K562 (cell line): ENCODE measurements at regions not wholly inside any gene's neighbourhood (a gene's known extent, or its start where the extent isn't known, plus 50 kb on each side); places are given as distances from the start of the nearest gene placed in this dataset.

Experiments
- ATAC-seq: fragments of 200-7000 bp; cut with Tn5 transposase; 3 replicates; pipeline ENCODE4 v1.9.1; 2020; ENCODE audit warnings: moderate library complexity
- BruUV-seq: library from RNA; stranded (reverse); fragments of 400-500 nt; replicated peaks from 2 replicates; lab custom pipeline; 2021; lab: Mats Ljungman, UMichigan
- CTCF ChIA-PET: fragments of 300-600 bp; formaldehyde crosslinking; extraction: SDS; loops from one replicate; lab custom pipeline; 2021; ENCODE audit warnings: low intra/inter-chr PET ratio; lab: Yijun Ruan, JAX
- POLR2A ChIA-PET: fragments of 300-600, 350-650 bp; sonication (Branson Sonifier 250); formaldehyde crosslinking; extraction: SDS; loops from one replicate; lab custom pipeline; 2021; ENCODE audit warnings: antibody characterized with exemption, inconsistent platforms; lab: Yijun Ruan, JAX
- DNase-seq, 4 experiments: peaks; one replicate each; pipeline versions ENCODE4 v3.0.0 to v3.0.0-alpha.2; 2011 to 2018; ENCODE audit warnings: low spot score in 3 of 4, mixed read lengths in 3 of 4; ENCODE audit errors: extremely low read depth in 1 of 4
- FAIRE-seq: peaks from 2 replicates; lab custom pipeline; 2011; peaks lifted over from hg19 to GRCh38; lab: Jason Lieb, UNC
- H2AFZ ChIP-seq: 2 replicates; pipeline ENCODE4 v1.6.0; 2011; ENCODE audit warnings: low read depth, low read length, control low read depth, inconsistent platforms
- H3K27ac ChIP-seq: fragments of 200-600 bp; 3 replicates; pipeline ENCODE4 v1.8.0; 2011; ENCODE audit warnings: low read depth, mild to moderate bottlenecking, control low read depth, inconsistent platforms, low read length, moderate library complexity, mixed read lengths; ENCODE audit errors: extremely low read depth
- H3K27me3 ChIP-seq, 2 experiments: fragments of 300-600 bp in 1 of 2; 2 replicates in 1 of 2; 3 replicates in 1 of 2; pipeline versions ENCODE4 v1.6.0 to v1.8.0; 2011; ENCODE audit warnings: inconsistent platforms in 2 of 2, low read length in 2 of 2, mild to moderate bottlenecking in 1 of 2, mixed read lengths in 1 of 2, moderate library complexity in 1 of 2; ENCODE audit not compliant: control insufficient read depth in 2 of 2, insufficient read depth in 2 of 2
- H3K36me3 ChIP-seq: fragments of 300-600 bp; 3 replicates; pipeline ENCODE4 v1.8.0; 2011; ENCODE audit warnings: mild to moderate bottlenecking, low read length, inconsistent platforms; ENCODE audit not compliant: control insufficient read depth, insufficient read depth
- H3K4me1 ChIP-seq, 2 experiments: fragments of 200-600 bp in 1 of 2; replicated peaks in 1 of 2; 2 replicates in 1 of 2; 3 replicates in 1 of 2; pipeline versions ENCODE4 v1.5.1 to v1.8.0; 2011; ENCODE audit warnings: inconsistent platforms in 2 of 2, low read length in 2 of 2, mild to moderate bottlenecking in 1 of 2, mixed read lengths in 1 of 2, moderate library complexity in 1 of 2; ENCODE audit not compliant: control insufficient read depth in 2 of 2, insufficient read depth in 2 of 2
- H3K4me2 ChIP-seq: 2 replicates; pipeline ENCODE4 v1.6.1; 2011; ENCODE audit warnings: low read length, control low read depth, inconsistent platforms, mixed read lengths; ENCODE audit not compliant: insufficient read depth
- H3K4me3 ChIP-seq: fragments of 200-600 bp; sonication (generic), shearing (Covaris generic); 2 replicates; pipeline ENCODE4 v1.5.1; 2016; ENCODE audit warnings: control low read depth, inconsistent platforms
- H3K79me2 ChIP-seq: fragments of 200-600 bp; 3 replicates; pipeline ENCODE4 v1.8.0; 2011; ENCODE audit warnings: low read length, inconsistent platforms; ENCODE audit not compliant: control insufficient read depth, insufficient read depth
- H3K9ac ChIP-seq, 2 experiments: 2 replicates each; pipeline versions ENCODE4 v1.6.0 to v1.6.1; 2011; ENCODE audit warnings: low read depth in 2 of 2, low read length in 2 of 2, control low read depth in 1 of 2, inconsistent platforms in 1 of 2, mild to moderate bottlenecking in 1 of 2, mixed read lengths in 1 of 2; ENCODE audit not compliant: insufficient read depth in 1 of 2
- H3K9me1 ChIP-seq: one replicate; pipeline ENCODE4 v1.6.0; 2011; ENCODE audit warnings: inconsistent platforms, mild to moderate bottlenecking, low read length, moderate library complexity; ENCODE audit not compliant: control insufficient read depth, insufficient read depth
- H3K9me3 ChIP-seq: replicated peaks from 2 replicates; pipeline ENCODE4 v1.5.1; 2011; ENCODE audit warnings: low read depth, low read length, inconsistent platforms; ENCODE audit not compliant: control insufficient read depth, insufficient read depth
- H4K20me1 ChIP-seq: replicated peaks from 2 replicates; pipeline ENCODE4 v1.6.1; 2011; ENCODE audit warnings: low read length, inconsistent platforms, mixed read lengths; ENCODE audit not compliant: control insufficient read depth, insufficient read depth
- CBFA2T2 ChIP-seq: fragments of 450-650 bp; conservative IDR thresholded peaks from 2 replicates; pipeline ENCODE4 v1.6.1; 2017; ENCODE audit warnings: mild to moderate bottlenecking
- CBFA2T3 ChIP-seq: fragments of 450-650 bp; IDR thresholded peaks from 2 replicates; pipeline ENCODE4 v1.6.1; 2017
- FOXK2 ChIP-seq, 2 experiments: fragments of 450-650 bp; IDR thresholded peaks in 1 of 2; conservative IDR thresholded peaks in 1 of 2; 2 replicates each; pipeline ENCODE4 v1.6.1; 2016; ENCODE audit warnings: low read depth in 2 of 2, mild to moderate bottlenecking in 1 of 2
- POLR2B ChIP-seq: fragments of 450-650 bp; IDR thresholded peaks from 2 replicates; pipeline ENCODE4 v1.6.1; 2018; ENCODE audit warnings: low read depth; ENCODE audit not compliant: partially characterized antibody
- SRSF1 ChIP-seq: fragments of 200-400 bp; formaldehyde crosslinking; IDR thresholded peaks from 2 replicates; pipeline ENCODE4 v1.6.1; 2017; ENCODE audit warnings: mild to moderate bottlenecking, low read depth, low read length, moderate library complexity
- WGBS: fragments of 100-300 bp; shearing (Covaris generic); methylation state at CpG from one replicate; pipeline ENCODE4 v1.1.6; 2016; ENCODE audit warnings: low coverage, mixed read lengths; ENCODE audit not compliant: insufficient coverage; ENCODE audit errors: missing lambda C conversion rate; 5-methylcytosine and 5-hydroxymethylcytosine counted together
- in situ Hi-C: fragments of 300-500 bp; cut with MboI; formaldehyde crosslinking; loops from 4 replicates; pipeline ENCODE4 v1.15.0; 2018; ENCODE audit warnings: inconsistent platforms, mixed read lengths
- intact Hi-C: fragments of 100-400 bp; cut with micrococcal nuclease; formaldehyde crosslinking; loops from 2 replicates; pipeline ENCODE4 v1.14.2; 2022

DNA sequence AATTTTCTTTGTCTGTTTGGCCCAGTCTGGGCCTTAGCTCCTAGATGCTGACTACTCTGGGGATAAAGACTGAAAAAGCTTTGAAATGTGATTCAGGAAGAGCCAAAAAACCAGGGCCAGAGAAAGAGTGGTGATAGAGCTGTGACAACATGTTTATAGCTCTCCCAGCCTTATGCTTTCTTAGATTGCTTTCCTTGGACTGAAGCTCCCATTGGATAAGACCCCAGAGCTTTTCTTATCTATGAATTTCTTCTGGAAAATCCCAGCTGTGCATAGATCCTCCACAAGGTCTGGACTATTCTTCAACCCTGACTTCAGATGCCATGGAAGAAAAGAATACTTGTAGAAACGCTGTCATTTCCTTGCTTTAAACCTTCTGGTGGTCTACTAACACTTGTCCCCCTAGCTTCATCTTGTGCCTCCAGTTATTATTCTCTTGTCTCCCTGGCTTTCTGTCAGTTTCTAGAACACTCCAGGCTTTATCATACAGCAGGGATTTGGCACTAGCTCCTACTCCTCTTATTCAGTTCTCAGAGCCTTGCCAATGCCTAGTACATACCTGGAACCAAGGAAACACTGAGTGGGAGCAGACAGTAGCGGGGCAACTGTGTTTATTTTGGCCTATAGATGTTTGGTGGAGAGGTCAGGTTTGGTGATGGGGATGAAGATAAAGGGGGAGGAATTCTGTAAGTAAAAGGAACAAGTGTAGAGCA, 57.1 kb upstream of the TEX13D start:
- no peaks in the 10 kb centered on the region for H4K20me1 ChIP-seq
- H2AFZ ChIP-seq: no peak overlapping the region
- in situ Hi-C loops: no loop called here
- no peaks in the 10 kb centered on the region; a peak in 2 of 5 replicates for H3K4me1 ChIP-seq
- H3K79me2 ChIP-seq: no peaks in the 10 kb centered on the region
- H3K9ac ChIP-seq: no peak overlapping the region
- intact Hi-C loops: no loop called here
- H3K4me3 ChIP-seq: no peak overlapping the region
- POLR2A ChIA-PET: interaction anchor here (0.6 to 1.3 kb wide), 2 partner anchors 18 to 587 kb away, joined by 3 to 4 read pairs; no protein-coding TSS in a partner anchor
- H3K27me3 ChIP-seq: no peaks in the 10 kb centered on the region
- no peak overlapping the region for H3K27ac ChIP-seq
- DNase-seq: no peak
- H3K9me1 ChIP-seq: no peaks in the 10 kb centered on the region
- H3K4me2 ChIP-seq: no peak overlapping the region
- H3K36me3 ChIP-seq: no peaks in the 10 kb centered on the region
- TF ChIP-seq CBFA2T2: 0 out of 2 replicates have a peak, but pooled peaks have one; percentile 4
- no peak for TF ChIP-seq POLR2B
- no peak for TF ChIP-seq SRSF1
- TF ChIP-seq CBFA2T3: peak; percentile 43; the same call in 1 of the 2 replicates
- TF ChIP-seq FOXK2 (conservative IDR thresholded peaks at IDR 0.05 in 1 of 2, IDR thresholded peaks at IDR 0.05 in 1 of 2; ENCODE audit: low read depth in 2 of 2): no peak
- no peaks in the 10 kb centered on the region for H3K9me3 ChIP-seq
- no TSS peak for BruUV-seq
- ATAC-seq: peak; percentile 38
- 21% methylated on average over 2 of the region's 2 CpGs for WGBS
- CTCF ChIA-PET: no interaction called here
- FAIRE-seq: no peak
